ENCODE measurements at regions not wholly inside any gene's neighbourhood (a gene's known extent, or its start where the extent isn't known, plus 50 kb on each side); places are given as distances from the start of the nearest gene placed in this dataset.

GRCh38 chr9:75826314-75826713 lies 64.2 kb upstream of the PCSK5 start:
- ATAC-seq (ENCODE audit: low read depth) (no peak), DNase-seq (no peak)
- WGBS (ENCODE audit: insufficient coverage), result 49% methylated on average over 2 of the region's 2 CpGs
- ChIA-PET CTCF (no interaction called here), POLR2A (no interaction called here)
- no peaks in the 10 kb centered on the region for H3K4me1 Mint-ChIP-seq
- H4K20me1 ChIP-seq (ENCODE audit: control insufficient read depth, insufficient read depth, low read length, poor library complexity, severe bottlenecking), result no peaks in the 10 kb centered on the region
- H3K79me2 ChIP-seq (ENCODE audit: control insufficient read depth, insufficient read depth, low read length), result no peaks in the 10 kb centered on the region
- no peak overlapping the region for H3K4me3 Mint-ChIP-seq
- no peaks in the 10 kb centered on the region for H3K27me3 Mint-ChIP-seq
- H3K4me1 ChIP-seq (ENCODE audit: control insufficient read depth in 2 of 2, insufficient read depth in 2 of 2, low read length in 2 of 2), result no peaks in the 10 kb centered on the region
- intact Hi-C loops (cut with micrococcal nuclease), result no loop called here
- H3K27ac ChIP-seq (ENCODE audit: low read length in 2 of 2), result no peak overlapping the region
- no peaks in the 10 kb centered on the region for H3K36me3 ChIP-seq (replicated peaks in 1 of 2; ENCODE audit: control extremely low read depth in 1 of 2, control insufficient read depth in 1 of 2, extremely low read depth in 1 of 2, insufficient read depth in 2 of 2, low read length in 1 of 2)
- no peak overlapping the region for H2AFZ ChIP-seq (ENCODE audit: insufficient read depth, low read depth, low read length, poor library complexity, severe bottlenecking)
- H3K27ac Mint-ChIP-seq, result no peak overlapping the region
- peaks cover 2% of the 10 kb centered on the region for H3K9me3 Mint-ChIP-seq (ENCODE audit: insufficient read depth)
- H3K4me2 ChIP-seq (replicated peaks; ENCODE audit: low read depth, low read length, poor library complexity, severe bottlenecking), result no peak overlapping the region
- no peak overlapping the region for H3K4me3 ChIP-seq (ENCODE audit: control extremely low read depth in 1 of 5, extremely low read depth in 1 of 5, insufficient read depth in 1 of 5, low read depth in 2 of 5, low read length in 4 of 5)
- peaks cover 0 to 7% (median 0%) of the 10 kb centered on the region in 3 donors for H3K9me3 ChIP-seq (ENCODE audit: control extremely low read depth in 1 of 3, control insufficient read depth in 2 of 3, insufficient read depth in 1 of 3, low read length in 2 of 3)
- H3K27me3 ChIP-seq (replicated peaks in 1 of 4; ENCODE audit: control extremely low read depth in 1 of 4, control insufficient read depth in 3 of 4, insufficient read depth in 4 of 4, low read length in 3 of 4), result peaks cover 0 to 3% (median 0%) of the 10 kb centered on the region in 4 experiments
- no peak for TF ChIP-seq CTCF (IDR thresholded peaks at IDR 0.05)
- TF ChIP-seq EZH2 (IDR thresholded peaks at IDR 0.05; ENCODE audit: borderline replicate concordance, insufficient read depth, low read depth, low read length, poor library complexity, severe bottlenecking), result no peak
- no peak overlapping the region for H3K9ac ChIP-seq (ENCODE audit: low read length)

GRCh38 chr9:75830303-75830702 lies 60.2 kb upstream of the PCSK5 start:
- H3K4me1 Mint-ChIP-seq, result no peaks in the 10 kb centered on the region
- intact Hi-C loops (cut with micrococcal nuclease), result no loop called here

More at GRCh38 chr9:75830303-75830702, 60.2 kb upstream of the PCSK5 start:
- Mint-ChIP-seq H3K4me3 (no peak overlapping the region), H3K9me3 (ENCODE audit: insufficient read depth) (peaks cover 2% of the 10 kb centered on the region), H3K27ac (no peak overlapping the region), H3K27me3 (no peaks in the 10 kb centered on the region)
- Histone ChIP-seq H4K20me1 (ENCODE audit: control insufficient read depth, insufficient read depth, low read length, poor library complexity, severe bottlenecking) (no peaks in the 10 kb centered on the region), H2AFZ (ENCODE audit: insufficient read depth, low read depth, low read length, poor library complexity, severe bottlenecking) (no peak overlapping the region), H3K4me1 (ENCODE audit: control insufficient read depth in 2 of 2, insufficient read depth in 2 of 2, low read length in 2 of 2) (no peaks in the 10 kb centered on the region), H3K27ac (ENCODE audit: low read length in 2 of 2) (no peak overlapping the region), H3K9me3 (ENCODE audit: control extremely low read depth in 1 of 3, control insufficient read depth in 2 of 3, insufficient read depth in 1 of 3, low read length in 2 of 3) (peaks cover 0 to 4% (median 0%) of the 10 kb centered on the region in 3 donors), H3K36me3 (replicated peaks in 1 of 2; ENCODE audit: control extremely low read depth in 1 of 2, control insufficient read depth in 1 of 2, extremely low read depth in 1 of 2, insufficient read depth in 2 of 2, low read length in 1 of 2) (no peaks in the 10 kb centered on the region), H3K27me3 (replicated peaks in 1 of 4; ENCODE audit: control extremely low read depth in 1 of 4, control insufficient read depth in 3 of 4, insufficient read depth in 4 of 4, low read length in 3 of 4) (no peaks in the 10 kb centered on the region), H3K79me2 (ENCODE audit: control insufficient read depth, insufficient read depth, low read length) (no peaks in the 10 kb centered on the region), H3K9ac (ENCODE audit: low read length) (no peak overlapping the region), H3K4me3 (ENCODE audit: control extremely low read depth in 1 of 5, extremely low read depth in 1 of 5, insufficient read depth in 1 of 5, low read depth in 2 of 5, low read length in 4 of 5) (no peak overlapping the region), H3K4me2 (replicated peaks; ENCODE audit: low read depth, low read length, poor library complexity, severe bottlenecking) (no peak overlapping the region)
- DNase-seq (no peak), ATAC-seq (ENCODE audit: low read depth) (no peak)
- POLR2A ChIA-PET, result no interaction called here
- CTCF ChIA-PET, result no interaction called here
- TF ChIP-seq EZH2 (IDR thresholded peaks at IDR 0.05; ENCODE audit: borderline replicate concordance, insufficient read depth, low read depth, low read length, poor library complexity, severe bottlenecking), result no peak
- TF ChIP-seq CTCF (IDR thresholded peaks at IDR 0.05), result no peak

Data from B cell (primary cell).